HT-29 (cell line): ENCODE measurements at regions not wholly inside any gene's neighbourhood (a gene's known extent, or its start where the extent isn't known, plus 50 kb on each side); places are given as distances from the start of the nearest gene placed in this dataset.
"Not testable (repeated sequence)": the region's sequence is repeated elsewhere in the genome, so short reads cannot be mapped to it uniquely, and the experiment has no call there.

Experiments
- DNase-seq: peaks from one replicate; pipeline ENCODE4 v3.0.0-alpha.2; 2015; ENCODE audit warnings: low spot score

DNA sequence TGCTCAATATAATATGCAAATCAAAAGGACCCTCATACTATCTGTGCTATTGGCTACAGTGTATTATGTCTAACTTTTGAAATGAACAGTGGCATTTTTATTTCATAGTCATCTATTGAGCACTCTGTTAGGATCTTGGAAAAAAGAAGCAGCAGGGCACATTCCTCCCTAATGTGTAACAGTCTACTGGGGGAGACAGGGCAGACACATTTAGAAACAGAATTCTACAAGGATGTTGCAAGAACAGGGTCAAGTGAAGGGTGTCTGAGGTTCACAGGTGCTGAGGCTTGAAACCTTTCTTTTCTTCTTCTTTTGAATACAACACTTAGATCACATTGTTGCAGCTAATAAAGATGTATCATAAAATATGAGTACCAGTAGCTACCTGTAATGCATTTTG lies 129.7 kb upstream of the SLC4A4 start:
- DNase-seq = no peak

DNA sequence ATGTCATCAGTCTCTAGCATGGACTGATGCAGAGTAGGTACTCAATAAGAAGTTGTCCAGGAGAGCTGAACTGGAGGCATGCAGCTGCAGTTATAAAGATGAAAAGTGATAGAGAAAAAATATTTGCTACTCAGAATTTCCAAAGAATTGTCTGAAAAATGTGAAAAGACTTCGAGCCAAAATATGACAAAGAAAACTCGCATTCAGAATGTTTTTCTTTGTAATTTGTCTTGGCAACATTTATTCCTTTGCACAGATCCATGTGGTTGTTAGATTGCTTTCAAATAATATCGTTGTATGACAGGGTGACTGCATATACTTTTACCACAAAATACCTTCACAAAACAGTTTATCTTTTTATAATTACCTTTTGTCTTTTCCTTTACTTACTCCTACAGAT lies 128.0 kb upstream of the SLC4A4 start:
- no peak for DNase-seq

DNA sequence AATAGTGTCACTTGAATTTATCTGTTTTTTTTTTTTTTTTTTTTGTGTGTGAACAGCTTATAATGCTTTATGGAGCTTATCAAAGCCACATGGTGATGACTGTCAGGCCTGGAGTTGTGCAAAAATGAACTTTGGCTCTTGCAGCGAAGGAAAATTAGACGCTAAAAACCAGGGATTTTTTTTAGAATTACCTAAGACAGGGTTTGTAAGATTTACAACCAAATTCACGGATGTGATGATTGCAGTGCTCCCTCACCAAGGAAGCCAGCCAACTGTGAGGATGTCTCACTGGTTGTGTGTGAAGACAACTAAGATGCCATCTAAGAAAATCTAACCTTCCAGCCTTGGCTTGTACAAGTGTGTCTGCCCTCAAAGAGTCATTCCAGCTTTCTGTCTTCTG lies 127.1 kb upstream of the SLC4A4 start:
- no peak for DNase-seq

DNA sequence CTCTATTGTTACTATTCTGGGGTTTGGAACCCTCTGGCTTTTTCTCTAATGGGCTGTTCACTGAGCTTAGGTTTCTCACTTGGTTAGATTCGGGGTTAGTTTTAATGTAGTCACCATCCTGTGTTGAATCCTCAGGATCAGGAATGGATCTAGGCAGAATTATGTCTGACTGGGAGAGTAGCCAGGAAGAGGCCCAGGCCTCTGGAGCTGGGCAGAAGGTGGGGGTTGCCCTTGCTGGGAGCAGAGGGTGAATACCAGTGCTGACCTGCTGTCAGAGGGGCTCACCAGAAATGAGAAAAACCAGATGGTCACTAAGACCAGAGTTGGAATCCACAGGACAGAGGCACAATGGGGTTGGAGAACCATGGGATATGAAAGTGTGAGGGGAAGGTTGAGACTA lies 126.6 kb upstream of the SLC4A4 start:
- no peak for DNase-seq

DNA sequence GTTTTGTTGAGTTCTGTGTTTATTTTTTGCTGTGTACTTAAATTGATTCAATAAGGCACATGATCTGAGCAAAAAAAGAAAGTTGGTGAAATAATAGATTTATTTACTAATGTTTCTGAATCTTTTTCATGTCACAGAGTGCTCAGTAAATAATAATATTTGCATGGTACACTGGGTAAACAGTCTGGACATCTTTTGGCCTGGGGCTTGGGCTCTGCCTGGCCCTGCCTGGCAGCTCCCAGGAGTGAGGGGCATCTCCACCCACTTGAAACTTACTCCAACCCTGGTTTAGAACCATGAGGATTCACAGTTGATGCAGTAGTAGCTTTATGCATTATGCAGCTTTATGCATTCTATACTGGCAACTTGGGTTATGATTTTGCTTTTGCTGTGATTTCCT lies 124.2 kb upstream of the SLC4A4 start:
- DNase-seq = no peak

GRCh38 chr4:71216316-71216959 lies 122.4 kb upstream of the SLC4A4 start:
- no peak for DNase-seq

GRCh38 chr4:71217688-71218087 lies 121.1 kb upstream of the SLC4A4 start:
- no peak for DNase-seq

DNA sequence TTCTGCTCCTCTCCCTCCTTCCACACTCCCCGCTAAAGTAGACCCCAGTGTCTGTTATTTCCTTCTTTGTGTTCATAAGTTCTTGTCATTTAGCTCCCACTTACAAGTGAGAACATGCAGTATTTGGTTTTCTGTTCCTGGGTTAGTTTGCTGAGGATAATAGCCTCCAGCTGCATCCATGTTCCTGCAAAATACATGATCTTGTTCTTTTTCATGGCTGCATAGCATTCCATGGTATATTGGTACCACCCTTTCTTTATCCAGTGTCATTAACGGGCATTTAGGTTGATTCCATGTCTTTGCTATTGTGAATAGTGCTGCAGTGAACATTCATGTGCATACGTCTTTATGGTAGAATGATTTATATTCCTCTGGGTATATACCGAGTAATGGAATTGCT lies 118.0 kb upstream of the SLC4A4 start:
- not testable (repeated sequence) for DNase-seq

- DNase-seq = no peak
Measured at GRCh38 chr4:71221510-71222466, 117.0 kb upstream of the SLC4A4 start.

DNA sequence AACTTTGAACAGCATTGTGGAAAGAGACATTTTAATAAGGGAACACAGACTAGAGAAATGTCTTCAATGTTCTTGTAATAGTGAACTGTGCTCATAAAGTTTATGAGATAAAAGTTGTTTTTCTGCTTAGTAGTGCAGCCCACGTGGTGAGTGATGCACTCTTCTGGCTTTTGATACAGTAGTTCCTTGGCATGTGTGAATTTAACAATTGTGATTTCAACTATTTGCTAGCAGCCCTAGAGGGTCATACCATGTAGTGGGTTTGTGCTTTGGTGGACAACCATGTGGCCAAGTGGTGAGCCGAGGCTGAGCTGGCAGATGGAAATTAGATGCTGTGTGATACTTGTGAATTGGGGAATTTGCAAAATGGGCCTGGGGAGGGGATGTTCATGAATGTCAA lies 116.2 kb upstream of the SLC4A4 start:
- DNase-seq = no peak

- DNase-seq = peak; percentile 54
Measured at GRCh38 chr4:71229477-71230270, 109.1 kb upstream of the SLC4A4 start.

GRCh38 chr4:71230271-71231128 lies 108.3 kb upstream of the SLC4A4 start:
- DNase-seq = no peak

GRCh38 chr4:71231129-71232055 lies 107.4 kb upstream of the SLC4A4 start:
- DNase-seq = no peak

- no peak for DNase-seq
Measured at GRCh38 chr4:71232056-71232430, 106.8 kb upstream of the SLC4A4 start.

GRCh38 chr4:71232846-71233245 lies 106.0 kb upstream of the SLC4A4 start:
- DNase-seq = no peak

DNA sequence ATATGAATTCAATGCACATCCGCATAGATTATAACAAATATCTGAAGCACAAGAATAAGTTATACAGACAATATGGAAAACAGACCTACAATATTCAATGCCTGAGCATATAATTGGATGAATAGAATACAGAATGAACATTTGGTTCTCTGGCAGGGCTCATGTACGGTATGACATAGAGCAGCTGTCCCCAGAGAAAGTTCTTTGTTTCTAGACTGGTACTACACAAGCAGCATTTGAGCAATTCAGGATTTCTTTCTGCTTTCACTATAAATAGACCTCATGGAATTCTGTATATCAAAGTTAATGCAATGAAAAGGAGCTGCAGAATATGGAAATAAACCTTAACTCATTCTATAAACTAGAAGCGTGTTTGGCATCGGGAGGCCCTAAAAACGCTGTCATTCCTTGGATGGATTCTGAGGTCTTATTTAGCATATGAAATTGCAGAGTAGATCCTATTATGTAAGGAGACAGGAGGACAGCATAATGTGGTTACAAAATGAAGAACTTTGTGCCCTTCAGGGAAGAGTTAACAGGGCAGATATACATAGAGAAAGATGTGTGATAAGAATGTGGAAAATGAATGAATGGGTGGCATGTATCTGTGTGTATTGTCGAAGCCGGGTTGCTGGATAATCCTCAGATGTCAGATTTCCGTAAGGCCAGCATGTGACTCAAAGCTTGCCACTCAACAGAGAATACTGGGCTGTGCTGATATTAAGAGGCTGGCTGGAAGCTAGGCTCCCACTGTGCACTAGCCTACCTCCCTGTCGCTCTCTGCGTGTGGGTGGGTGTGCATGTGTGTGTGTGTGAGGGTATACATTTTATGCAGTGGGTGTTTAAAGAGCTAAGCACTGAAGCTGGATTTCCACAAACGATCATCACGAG lies 103.3 kb upstream of the SLC4A4 start:
- DNase-seq = no peak

DNA sequence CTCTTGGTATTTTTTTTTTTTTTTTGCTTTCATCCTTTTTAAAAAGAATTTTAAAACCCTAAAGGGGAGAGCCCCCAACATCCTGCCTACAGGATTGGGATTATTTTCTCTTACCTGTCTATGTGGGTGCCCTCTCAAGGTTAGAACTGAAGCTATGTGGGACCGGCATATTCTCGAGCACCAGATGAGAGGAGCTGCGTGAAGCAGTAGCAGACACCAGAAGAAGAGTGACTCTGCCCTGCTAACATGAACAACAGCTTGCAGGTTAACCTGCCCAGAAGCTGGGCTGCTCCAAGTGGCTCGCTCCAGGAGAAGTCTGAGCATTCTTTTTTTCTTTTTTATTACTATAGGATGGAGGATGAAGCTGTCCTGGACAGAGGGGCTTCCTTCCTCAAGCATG lies 102.6 kb upstream of the SLC4A4 start:
- DNase-seq = no peak

- DNase-seq = no peak
Measured at GRCh38 chr4:71237641-71238040, 101.2 kb upstream of the SLC4A4 start.

- no peak for DNase-seq
Measured at GRCh38 chr4:71239365-71239764, 99.5 kb upstream of the SLC4A4 start.
